Mucosa of rectum (tissue), 2 donors: ENCODE measurements at regions not wholly inside any gene's neighbourhood (a gene's known extent, or its start where the extent isn't known, plus 50 kb on each side); places are given as distances from the start of the nearest gene placed in this dataset.

Source experiments
- H3K27ac ChIP-seq, 2 donors: one replicate each; pipeline ENCODE4 v1.7.0; 2013; ENCODE audit warnings: inconsistent platforms in 2 of 2, low read depth in 2 of 2, low read length in 2 of 2
- H3K27me3 ChIP-seq, 2 donors: one replicate each; pipeline ENCODE4 v1.7.0; 2013; ENCODE audit warnings: low read length in 2 of 2; ENCODE audit not compliant: control insufficient read depth in 2 of 2, insufficient read depth in 2 of 2
- H3K36me3 ChIP-seq, 2 donors: one replicate each; pipeline ENCODE4 v1.7.0; 2013; ENCODE audit warnings: low read length in 2 of 2; ENCODE audit not compliant: control insufficient read depth in 2 of 2, insufficient read depth in 2 of 2
- H3K4me1 ChIP-seq, 2 donors: one replicate each; pipeline ENCODE4 v1.7.0; 2013; ENCODE audit warnings: low read length in 2 of 2, mild to moderate bottlenecking in 1 of 2; ENCODE audit not compliant: control insufficient read depth in 2 of 2, insufficient read depth in 2 of 2
- H3K4me3 ChIP-seq, 2 donors: one replicate each; pipeline ENCODE4 v1.7.0; 2013; ENCODE audit warnings: low read length in 2 of 2
- H3K9ac ChIP-seq, 2 donors: one replicate each; pipeline ENCODE4 v1.7.0; 2013; ENCODE audit warnings: low read length in 2 of 2, low read depth in 1 of 2, mild to moderate bottlenecking in 1 of 2
- H3K9me3 ChIP-seq, 2 donors: one replicate each; pipeline ENCODE4 v1.7.0; 2013; ENCODE audit warnings: low read length in 2 of 2; ENCODE audit not compliant: control insufficient read depth in 2 of 2
- donor health status: healthy.
- donor health status: Normal muscosa, but diverticular disease.

DNA sequence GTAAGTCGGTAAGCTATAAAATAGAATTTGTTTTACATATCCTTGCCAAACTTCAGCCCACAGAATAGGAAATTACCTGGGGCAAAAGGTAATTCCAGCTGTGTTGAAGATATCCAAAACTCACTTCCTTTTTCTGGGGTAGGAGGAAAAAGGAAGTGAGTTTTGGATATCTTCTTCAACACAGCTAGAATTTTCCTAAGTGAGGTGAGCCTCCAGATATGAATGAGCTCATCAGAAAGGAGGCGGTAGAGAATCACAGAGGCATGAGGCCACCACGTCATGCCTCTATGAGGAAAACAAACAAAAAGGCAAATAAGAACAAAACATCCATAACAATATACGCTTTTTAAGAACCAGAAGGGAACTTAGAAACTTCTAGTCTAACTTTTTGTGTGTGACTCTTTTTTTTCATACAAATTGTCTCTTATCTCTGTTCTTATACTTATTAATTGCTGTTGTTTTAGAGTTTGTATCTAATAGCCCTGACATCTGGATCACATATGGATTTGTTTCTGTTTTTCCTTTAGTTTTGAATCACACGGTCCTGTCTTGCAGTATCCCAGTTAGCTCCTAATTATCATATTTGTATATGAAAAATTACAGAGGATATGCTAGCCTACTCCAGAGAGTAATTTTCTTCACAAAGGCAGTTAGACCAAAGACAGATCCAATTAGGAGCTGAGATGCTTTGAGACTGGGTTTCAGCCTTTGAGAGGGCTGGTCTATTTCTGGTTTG, 104.5 kb downstream of the RBM43 start:
- H3K27me3 ChIP-seq = no peaks in the 10 kb centered on the region
- no peaks in the 10 kb centered on the region for H3K9me3 ChIP-seq
- no peak overlapping the region for H3K9ac ChIP-seq
- H3K36me3 ChIP-seq = no peaks in the 10 kb centered on the region
- H3K4me3 ChIP-seq = no peak overlapping the region
- H3K4me1 ChIP-seq = no peaks in the 10 kb centered on the region
- no peak overlapping the region for H3K27ac ChIP-seq

DNA sequence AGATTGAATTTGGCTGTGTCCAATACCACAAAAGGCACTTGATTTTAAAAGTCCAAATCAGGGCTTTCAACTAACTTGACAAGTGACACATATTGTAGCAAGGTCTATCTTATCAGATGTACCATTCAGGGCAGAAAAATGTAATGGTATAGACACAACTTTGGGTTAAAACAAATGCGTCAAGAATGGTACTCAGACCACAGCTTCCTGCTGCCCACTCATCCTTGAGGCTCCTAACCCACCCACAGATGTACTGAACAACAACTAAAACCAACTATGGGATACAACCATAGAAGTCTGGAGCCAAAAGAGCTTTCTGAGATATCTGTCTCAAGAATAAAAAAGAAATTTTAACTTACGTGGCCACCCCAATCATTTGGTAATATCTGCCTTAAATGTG, 105.2 kb downstream of the RBM43 start:
- Histone ChIP-seq H3K9ac (no peak overlapping the region), H3K27me3 (no peaks in the 10 kb centered on the region), H3K9me3 (no peaks in the 10 kb centered on the region), H3K36me3 (no peaks in the 10 kb centered on the region), H3K4me3 (no peak overlapping the region), H3K4me1 (no peaks in the 10 kb centered on the region), H3K27ac (no peak overlapping the region)

DNA sequence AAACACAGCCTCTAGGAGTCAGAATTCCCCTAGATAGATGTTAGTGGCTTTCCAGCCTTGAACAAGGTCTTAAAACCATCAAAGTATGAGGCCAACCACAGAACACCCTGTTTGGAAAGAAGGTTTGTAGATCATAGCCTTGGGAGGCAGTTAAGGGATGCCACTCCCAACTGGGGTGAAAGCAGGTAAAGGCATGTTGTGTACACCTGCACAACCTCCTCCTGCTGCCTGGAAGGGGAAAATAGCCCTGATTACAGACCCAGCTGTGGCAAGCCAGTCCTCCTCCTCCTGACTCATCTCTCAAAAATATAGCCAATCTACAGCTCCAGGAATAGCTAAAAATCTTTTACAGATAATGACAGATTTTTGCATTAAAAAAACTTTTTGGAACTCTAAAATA, 108.1 kb downstream of the RBM43 start:
- Histone ChIP-seq H3K27ac (no peak overlapping the region), H3K9ac (no peak overlapping the region), H3K36me3 (no peaks in the 10 kb centered on the region), H3K4me1 (no peaks in the 10 kb centered on the region), H3K9me3 (no peaks in the 10 kb centered on the region), H3K27me3 (no peaks in the 10 kb centered on the region), H3K4me3 (no peak overlapping the region)

DNA sequence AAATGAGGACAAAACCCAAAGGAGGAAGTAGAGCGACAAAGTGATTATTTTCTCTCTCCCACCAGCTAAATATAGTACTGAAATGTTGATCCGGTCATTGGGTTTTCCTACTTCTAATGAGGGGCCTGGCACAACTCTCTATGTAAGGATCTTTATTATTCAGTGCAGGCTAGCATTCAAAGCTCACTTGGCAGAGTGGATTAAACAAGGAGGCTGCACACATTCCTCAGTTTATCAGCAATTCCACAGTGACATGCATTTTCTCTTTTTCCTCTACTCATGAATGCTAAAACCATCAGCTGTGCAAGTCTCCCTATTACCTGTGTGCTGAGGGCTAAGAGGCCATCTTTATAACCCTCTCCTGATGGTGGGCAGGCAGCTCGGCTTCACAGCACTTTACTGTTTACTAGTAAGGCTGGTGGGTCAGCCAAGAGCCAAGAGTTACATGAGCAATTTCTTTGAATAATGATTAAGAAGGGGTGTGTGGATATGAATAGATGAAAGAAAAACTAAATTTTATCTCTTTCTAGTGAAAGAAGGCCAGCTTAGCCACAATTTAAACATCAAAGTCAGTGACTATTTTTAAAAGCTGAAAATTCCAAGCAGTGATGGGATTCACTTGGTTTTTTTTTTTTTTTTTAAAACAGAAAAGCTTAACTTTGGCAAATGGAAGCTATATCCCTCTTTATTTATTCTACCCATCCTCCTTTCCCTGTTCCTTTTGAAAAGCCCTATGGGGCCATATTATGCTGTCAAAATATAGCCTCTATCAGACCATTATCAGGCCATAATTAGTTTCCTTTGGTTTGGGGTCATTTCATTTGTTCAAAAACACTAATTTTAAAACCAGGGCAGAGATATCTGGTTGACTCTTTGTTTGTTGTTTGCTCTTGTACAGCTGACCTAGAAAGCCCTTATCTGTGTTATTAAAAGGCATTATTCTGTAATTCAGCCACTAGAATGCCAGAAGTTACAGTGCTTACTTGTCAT, 111.0 kb downstream of the RBM43 start:
- no peaks in the 10 kb centered on the region for H3K4me1 ChIP-seq
- H3K9me3 ChIP-seq = no peaks in the 10 kb centered on the region
- no peak overlapping the region for H3K27ac ChIP-seq
- no peaks in the 10 kb centered on the region for H3K27me3 ChIP-seq
- H3K4me3 ChIP-seq = no peak overlapping the region
- H3K9ac ChIP-seq = no peak overlapping the region
- no peaks in the 10 kb centered on the region for H3K36me3 ChIP-seq

DNA sequence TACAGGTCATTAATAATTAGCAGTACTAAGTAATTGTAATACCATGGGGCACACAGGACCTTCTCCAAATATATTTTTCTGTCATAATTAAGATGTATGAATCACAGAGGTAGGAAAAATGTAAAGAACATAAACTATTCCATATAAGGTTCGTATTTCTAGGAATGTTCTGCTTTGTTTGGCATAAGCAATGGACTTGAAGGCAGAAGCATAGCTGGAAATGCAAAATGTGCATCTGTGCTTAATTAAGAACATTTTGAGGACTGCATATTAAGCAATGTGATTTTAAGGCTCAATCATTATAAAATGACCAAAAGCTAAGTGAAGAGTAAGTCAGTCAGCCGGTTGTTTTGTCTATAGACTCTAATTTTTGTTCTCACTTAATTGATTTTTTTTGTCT, 123.2 kb downstream of the RBM43 start:
- no peak overlapping the region for H3K9ac ChIP-seq
- no peaks in the 10 kb centered on the region for H3K4me1 ChIP-seq
- no peak overlapping the region for H3K27ac ChIP-seq
- no peaks in the 10 kb centered on the region for H3K36me3 ChIP-seq
- no peaks in the 10 kb centered on the region for H3K27me3 ChIP-seq
- H3K4me3 ChIP-seq = no peak overlapping the region
- no peaks in the 10 kb centered on the region for H3K9me3 ChIP-seq

DNA sequence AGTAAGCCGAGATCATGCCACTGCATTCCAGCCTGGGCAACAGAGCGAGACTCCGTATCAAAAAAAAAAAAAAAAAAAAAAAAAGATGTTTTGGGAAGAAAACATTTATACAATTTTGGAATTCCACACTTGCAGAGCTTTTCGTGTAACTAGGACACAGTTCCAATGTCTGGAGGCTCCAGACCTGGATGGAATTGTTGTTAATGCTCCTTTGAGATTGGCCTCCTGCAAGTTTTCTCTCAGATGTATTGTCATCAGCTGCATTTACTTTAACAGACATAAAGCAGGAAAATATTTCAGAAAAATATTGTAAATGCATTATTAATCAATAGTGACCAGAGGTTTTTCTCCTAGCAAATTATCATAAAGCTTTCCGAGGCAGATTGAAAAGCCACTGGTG, 124.1 kb downstream of the RBM43 start:
- Histone ChIP-seq H3K4me3 (no peak overlapping the region), H3K9ac (no peak overlapping the region), H3K4me1 (no peaks in the 10 kb centered on the region), H3K27ac (no peak overlapping the region), H3K27me3 (no peaks in the 10 kb centered on the region), H3K36me3 (no peaks in the 10 kb centered on the region), H3K9me3 (no peaks in the 10 kb centered on the region)

DNA sequence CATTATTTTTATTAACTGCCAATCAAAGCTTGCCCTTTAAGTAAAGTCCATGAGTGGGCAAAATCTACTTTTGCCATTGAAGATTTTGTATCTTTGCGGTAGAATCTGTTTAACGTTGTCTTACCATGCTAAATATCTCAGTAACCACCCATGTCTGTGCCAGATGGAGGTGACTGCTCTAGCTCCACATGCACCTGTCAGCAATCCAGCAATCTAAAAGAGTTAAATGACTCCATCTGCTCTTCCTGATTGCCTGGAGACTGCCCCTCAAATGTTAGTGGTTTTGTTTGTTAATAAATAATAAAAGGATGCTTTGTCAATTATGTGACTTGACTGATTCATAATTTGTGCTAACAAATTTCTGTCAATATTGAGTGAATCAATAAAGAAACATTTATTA, 141.7 kb downstream of the RBM43 start:
- H3K27me3 ChIP-seq = no peaks in the 10 kb centered on the region
- no peak overlapping the region for H3K27ac ChIP-seq
- no peaks in the 10 kb centered on the region for H3K9me3 ChIP-seq
- no peak overlapping the region for H3K9ac ChIP-seq
- H3K36me3 ChIP-seq = no peaks in the 10 kb centered on the region
- H3K4me3 ChIP-seq = no peak overlapping the region
- no peaks in the 10 kb centered on the region for H3K4me1 ChIP-seq

DNA sequence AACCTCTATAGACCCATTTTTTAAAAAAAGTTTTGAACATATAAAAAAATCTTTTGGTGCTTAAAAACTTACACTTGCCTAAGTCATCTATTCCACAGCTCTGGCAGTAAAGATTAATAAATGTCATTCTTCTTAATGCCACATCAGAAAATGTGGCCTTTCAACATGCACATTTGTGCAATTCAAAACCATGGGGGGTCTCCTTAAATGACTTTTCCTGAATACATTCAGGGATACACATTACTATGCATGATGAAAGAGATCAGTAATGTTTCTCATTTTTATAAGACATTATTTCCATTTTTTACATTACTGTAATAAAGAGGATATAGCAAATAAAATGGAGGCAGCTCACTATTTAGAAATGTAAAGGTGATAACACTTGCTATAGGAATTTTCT, 142.3 kb downstream of the RBM43 start:
- H3K9me3 ChIP-seq = no peaks in the 10 kb centered on the region
- no peaks in the 10 kb centered on the region for H3K27me3 ChIP-seq
- no peaks in the 10 kb centered on the region for H3K4me1 ChIP-seq
- H3K27ac ChIP-seq = no peak overlapping the region
- H3K36me3 ChIP-seq = no peaks in the 10 kb centered on the region
- H3K4me3 ChIP-seq = no peak overlapping the region
- H3K9ac ChIP-seq = no peak overlapping the region

DNA sequence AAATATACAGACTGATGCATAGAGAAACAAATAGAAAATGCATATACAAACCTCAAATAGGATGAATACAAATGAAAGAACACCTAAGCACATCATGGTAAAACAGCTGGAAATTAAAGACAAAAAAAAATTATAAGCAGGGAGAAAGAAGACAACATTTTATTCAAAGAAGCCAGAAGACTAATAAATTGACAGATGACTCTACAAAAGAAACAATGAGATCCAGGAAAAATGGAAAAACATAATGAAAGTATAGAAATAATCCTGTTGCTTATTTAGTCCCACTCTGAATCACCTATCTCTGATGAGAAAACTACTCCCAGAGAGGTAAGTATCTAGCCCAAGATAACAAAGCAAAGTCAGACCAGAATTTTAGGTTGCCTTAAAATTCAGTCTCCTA, 143.4 kb downstream of the RBM43 start:
- Histone ChIP-seq H3K27me3 (no peaks in the 10 kb centered on the region), H3K27ac (no peak overlapping the region), H3K9me3 (no peaks in the 10 kb centered on the region), H3K9ac (no peak overlapping the region), H3K36me3 (no peaks in the 10 kb centered on the region), H3K4me1 (no peaks in the 10 kb centered on the region), H3K4me3 (no peak overlapping the region)

DNA sequence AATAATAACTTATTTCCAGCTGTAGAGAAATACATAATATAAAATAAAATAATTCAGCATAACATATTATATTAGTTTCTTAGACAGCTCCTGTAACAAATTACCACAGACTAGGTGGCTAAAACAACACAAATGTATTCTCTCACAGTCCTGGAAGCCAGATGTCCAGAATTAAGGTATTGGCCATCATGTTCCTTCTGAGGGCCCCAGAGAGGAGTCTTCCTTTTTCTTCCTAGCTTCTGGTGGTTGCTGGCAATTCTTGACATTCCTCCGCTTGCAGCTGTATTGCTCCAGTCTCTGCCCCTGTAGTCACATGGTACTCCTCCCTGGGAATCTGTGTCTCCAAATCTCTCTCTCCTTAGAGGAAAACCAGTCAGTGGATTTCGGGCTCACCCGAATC, 146.8 kb downstream of the RBM43 start:
- H3K36me3 ChIP-seq = no peaks in the 10 kb centered on the region
- H3K4me3 ChIP-seq = no peak overlapping the region
- H3K9me3 ChIP-seq = no peaks in the 10 kb centered on the region
- H3K9ac ChIP-seq = no peak overlapping the region
- no peaks in the 10 kb centered on the region for H3K4me1 ChIP-seq
- no peak overlapping the region for H3K27ac ChIP-seq
- no peaks in the 10 kb centered on the region for H3K27me3 ChIP-seq
